GM13977 (cell line): ENCODE measurements at regions not wholly inside any gene's neighbourhood (a gene's known extent, or its start where the extent isn't known, plus 50 kb on each side); places are given as distances from the start of the nearest gene placed in this dataset.

ENCODE experiments used
- DNase-seq: peaks from one replicate; pipeline ENCODE4 v3.0.0; 2012; ENCODE audit warnings: low spot score
- in situ Hi-C: fragments of 300-500 bp; cut with MboI; formaldehyde crosslinking; loops from one replicate; pipeline ENCODE4 v1.12.0; 2022; ENCODE audit warnings: low sequenced_read_pairs, low pct_unique_long_range_greater_than_20kb, mixed read lengths, inconsistent platforms; ENCODE audit not compliant: unreplicated experiment
- TF ChIP-seq, protein P1 (sequence below): IDR thresholded peaks from 2 replicates; pipeline ENCODE4 v1.5.1; 2012; ENCODE audit warnings: mild to moderate bottlenecking, control low read depth; ENCODE audit not compliant: insufficient read depth; ENCODE audit errors: extremely low read depth, missing control alignments

DNA sequence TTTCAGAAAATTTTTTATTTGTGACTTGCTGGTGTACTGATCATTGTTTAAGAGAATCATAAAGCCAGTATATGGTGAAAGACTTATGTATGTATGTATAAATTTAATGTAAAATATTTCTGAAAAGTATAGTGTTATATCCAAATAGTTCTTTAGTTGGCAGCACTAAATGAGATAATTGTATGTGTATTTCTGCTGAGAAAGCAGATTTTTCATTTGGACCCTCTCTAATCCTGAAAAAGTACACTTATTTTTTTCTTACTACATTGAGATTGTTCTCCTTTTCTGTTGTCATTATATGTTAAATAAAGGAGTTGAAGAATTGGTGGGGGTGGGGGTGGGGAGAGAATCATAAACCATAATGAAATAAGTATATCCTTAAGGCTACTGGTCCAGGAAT is 324.9 kb upstream of the SUCLG2 start:
- in situ Hi-C loops = no loop called here
- TF ChIP-seq, protein P1, sequence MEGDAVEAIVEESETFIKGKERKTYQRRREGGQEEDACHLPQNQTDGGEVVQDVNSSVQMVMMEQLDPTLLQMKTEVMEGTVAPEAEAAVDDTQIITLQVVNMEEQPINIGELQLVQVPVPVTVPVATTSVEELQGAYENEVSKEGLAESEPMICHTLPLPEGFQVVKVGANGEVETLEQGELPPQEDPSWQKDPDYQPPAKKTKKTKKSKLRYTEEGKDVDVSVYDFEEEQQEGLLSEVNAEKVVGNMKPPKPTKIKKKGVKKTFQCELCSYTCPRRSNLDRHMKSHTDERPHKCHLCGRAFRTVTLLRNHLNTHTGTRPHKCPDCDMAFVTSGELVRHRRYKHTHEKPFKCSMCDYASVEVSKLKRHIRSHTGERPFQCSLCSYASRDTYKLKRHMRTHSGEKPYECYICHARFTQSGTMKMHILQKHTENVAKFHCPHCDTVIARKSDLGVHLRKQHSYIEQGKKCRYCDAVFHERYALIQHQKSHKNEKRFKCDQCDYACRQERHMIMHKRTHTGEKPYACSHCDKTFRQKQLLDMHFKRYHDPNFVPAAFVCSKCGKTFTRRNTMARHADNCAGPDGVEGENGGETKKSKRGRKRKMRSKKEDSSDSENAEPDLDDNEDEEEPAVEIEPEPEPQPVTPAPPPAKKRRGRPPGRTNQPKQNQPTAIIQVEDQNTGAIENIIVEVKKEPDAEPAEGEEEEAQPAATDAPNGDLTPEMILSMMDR = no peak
- no peak for DNase-seq

DNA sequence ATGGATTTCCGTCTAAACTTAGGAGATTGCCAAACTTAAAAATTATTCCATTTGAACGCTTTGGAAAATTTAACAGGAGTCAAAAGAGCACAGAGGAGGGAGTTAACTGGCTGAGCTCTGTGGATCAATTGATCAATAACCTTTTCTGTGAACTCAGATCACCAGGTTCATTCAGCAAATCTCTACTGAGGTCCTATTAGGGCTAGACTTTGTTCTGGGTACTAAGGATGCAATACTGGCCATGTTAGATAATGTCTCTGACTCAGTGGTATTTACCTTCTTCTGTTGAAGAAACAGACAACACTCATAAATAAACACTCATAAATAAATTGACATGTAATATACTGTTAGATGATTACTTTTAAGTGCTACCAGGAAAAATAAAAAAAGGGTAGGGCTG is 323.4 kb upstream of the SUCLG2 start:
- DNase-seq = no peak
- TF ChIP-seq, protein P1 = no peak
- in situ Hi-C loops = no loop called here

DNA sequence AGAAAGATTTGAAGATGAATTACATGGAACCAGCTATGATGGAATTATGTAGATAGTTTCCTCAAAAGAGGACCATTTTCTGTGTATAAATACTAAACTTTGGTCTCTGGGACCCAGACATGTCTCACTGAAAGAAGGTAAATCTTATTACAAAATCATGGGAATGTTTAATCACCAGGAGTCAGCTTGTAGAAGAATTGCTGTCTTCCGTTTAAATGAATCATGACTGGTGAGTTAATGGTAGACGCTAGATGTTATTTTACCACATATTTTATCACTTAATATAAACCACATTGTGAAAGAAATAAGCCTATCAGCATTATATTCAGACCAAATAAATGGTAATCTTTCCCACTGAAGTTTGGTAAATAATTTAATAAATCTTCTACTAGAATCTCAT is 322.3 kb upstream of the SUCLG2 start:
- TF ChIP-seq, protein P1 = no peak
- in situ Hi-C loops = no loop called here
- DNase-seq = no peak

DNA sequence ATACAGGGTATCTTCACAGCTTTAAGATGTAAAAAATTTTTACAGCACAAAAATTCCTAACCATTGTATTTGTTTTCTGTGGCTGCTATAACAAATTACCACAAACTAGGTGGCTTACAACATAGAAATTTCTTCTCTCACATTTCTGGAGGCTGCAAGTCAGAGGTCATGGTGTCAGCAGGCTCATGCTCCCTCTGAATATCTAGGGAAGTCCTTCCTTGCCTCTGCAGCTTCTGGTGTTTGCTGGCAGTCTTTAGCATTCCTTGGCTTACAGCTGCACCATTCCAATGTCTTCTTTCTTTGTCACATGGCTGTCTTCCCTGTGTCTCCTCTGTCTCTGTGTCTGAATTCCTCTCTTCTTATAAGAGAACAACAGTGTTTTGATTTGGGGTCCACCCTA is 310.2 kb upstream of the SUCLG2 start:
- TF ChIP-seq, protein P1 = no peak
- no peak for DNase-seq
- in situ Hi-C loops = no loop called here

DNA sequence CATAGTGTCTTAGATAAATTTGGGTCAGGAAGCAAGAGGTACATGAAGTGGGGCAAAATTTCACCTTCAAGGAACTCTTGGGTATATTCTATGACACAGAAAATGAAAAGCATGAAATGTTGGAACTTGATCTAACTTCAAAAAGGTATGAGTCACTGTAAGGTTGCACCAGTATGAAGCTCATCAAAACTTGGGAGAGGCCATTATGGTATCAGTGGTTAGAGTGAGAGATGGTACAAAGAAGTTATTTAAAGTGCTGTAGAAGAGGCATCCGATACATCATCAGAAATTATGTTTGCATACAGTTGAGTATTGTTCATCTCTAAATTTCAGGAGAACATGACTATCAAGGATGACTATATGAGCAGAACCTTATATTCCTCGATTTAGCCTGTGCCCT is 302.9 kb upstream of the SUCLG2 start:
- TF ChIP-seq, protein P1 = no peak
- DNase-seq = no peak

DNA sequence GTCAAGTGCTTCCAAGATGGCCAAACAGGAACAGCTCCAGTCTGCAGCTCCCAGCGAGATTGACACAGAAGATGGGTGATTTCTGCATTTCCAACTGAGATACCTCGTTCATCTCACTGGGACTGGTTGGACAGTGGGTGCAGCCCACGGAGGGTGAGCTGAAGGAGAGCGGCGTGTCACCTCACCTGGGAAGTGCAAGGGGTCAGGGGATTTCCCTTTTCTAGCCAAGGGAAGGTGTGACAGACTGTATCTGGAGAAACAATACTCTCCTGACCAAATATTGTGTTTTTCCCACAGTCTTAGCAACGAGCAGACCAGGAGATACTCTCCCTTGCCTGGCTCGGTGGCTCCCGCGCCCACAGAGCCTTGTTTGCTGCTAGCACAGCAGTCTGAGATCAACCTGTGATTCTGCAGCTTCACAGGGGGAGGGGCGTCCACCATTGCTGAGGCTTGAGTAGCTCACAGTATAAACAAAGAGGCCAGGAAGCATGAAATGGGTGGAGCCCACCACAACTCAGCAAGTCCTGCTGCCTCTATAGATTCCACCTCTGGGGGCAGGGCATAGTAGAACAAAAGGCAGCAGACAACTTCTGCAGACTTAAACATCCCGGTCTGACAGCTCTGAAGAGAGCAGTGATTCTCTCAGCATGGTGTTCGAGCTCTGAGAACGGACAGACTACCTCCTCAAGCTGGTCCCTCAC is 293.5 kb upstream of the SUCLG2 start:
- no peak for DNase-seq
- in situ Hi-C loops = no loop called here
- TF ChIP-seq, protein P1 = no peak

More for the DNA sequence above, 302.9 kb upstream of the SUCLG2 start:
- in situ Hi-C loops = no loop called here
